Hematopoietic multipotent progenitor cell treated with erythropoietin and hydrocortisone succinate and interleukin-3 and kit ligand, for 4 days (in vitro differentiated cells): ENCODE measurements at regions not wholly inside any gene's neighbourhood (a gene's known extent, or its start where the extent isn't known, plus 50 kb on each side); places are given as distances from the start of the nearest gene placed in this dataset.

Experiments used
- DNase-seq: peaks from one replicate; pipeline ENCODE4 v3.0.0-alpha.2; 2015

DNA sequence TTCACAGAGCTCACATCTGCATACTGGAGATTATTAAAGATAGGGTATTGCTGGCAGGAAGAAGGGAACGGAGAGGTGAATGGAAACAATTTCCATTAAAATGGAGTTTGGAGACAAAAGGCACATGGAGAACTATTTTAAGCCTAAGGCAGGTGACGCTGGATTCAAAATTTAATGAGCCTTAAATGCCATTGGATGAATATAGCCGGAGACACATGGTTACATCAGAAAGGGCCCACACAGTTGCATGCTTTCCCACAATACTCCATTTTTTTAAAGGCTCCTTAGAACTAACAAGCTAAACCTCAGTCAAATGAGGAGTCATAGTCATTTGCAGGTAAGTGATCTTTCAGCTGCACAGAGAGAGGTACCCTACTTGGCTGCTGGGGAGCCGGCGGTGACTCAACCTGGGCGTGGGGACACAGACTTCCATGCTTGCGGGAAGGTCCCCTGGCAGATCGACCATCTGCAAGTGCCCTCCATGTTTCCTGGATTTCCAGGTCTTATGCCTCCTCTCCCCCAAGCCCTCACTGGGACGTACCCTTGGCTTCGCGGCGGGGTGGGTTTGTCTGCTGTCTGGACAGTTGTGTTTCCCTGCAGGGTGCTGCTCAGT, 259.2 kb downstream of the CBLN1 start:
- no peak for DNase-seq

GRCh38 chr16:49021136-49021535, 260.5 kb downstream of the CBLN1 start:
- DNase-seq: no peak

DNA sequence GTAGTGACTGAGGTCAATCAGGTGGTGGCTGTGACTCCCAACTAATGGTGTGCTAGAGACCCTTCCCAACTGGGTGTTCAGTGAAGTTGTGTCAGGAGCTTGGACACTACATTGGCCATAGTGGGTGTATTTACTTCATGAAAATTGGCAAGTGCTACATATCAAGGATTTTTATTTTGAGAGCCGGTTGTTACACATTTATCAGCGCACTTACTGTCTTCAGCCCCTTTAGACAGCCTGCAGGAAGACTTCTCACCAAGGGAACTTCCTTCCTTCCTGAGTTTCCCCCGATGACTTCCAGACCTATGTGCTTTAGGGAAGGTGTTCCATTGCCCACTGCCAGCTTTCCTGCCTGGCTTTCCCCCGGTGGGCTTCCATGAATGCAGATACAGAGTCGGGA, 261.2 kb downstream of the CBLN1 start:
- no peak for DNase-seq

GRCh38 chr16:49019831-49020230, 261.8 kb downstream of the CBLN1 start:
- no peak for DNase-seq

- no peak for DNase-seq
These were observed 262.5 kb downstream of the CBLN1 start for GRCh38 chr16:49019081-49019633.

DNA sequence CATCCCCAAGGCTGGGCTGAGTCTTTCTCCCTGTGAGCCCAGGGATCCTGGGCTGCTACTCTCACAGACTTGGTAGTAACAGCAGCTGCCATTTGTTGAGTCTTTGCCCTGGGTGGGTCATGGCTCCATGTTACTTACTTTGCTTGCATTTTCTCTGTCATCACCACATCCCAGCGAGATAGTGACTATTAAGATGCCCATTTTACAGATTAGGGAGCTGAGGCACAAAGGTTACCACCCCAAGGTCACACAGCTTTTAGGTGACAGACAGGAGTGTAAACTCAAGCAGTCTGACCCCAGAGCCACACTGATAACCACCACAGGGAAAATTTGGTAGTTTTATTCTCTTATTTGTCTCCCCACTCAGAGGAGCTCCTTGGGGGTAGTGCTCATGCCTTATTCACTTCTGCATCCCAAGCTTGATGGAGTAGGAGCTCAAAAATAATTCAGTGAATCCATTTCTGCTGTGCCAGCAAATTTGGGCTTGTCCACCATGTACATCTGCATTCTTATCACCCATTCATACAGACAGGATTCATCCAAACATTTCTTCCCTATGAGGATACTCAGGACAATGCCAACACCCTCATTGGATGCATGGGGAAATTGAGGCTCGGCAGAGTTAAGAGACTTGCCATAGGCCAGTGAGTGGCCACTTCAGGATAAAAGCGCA, 263.2 kb downstream of the CBLN1 start:
- DNase-seq: no peak

DNA sequence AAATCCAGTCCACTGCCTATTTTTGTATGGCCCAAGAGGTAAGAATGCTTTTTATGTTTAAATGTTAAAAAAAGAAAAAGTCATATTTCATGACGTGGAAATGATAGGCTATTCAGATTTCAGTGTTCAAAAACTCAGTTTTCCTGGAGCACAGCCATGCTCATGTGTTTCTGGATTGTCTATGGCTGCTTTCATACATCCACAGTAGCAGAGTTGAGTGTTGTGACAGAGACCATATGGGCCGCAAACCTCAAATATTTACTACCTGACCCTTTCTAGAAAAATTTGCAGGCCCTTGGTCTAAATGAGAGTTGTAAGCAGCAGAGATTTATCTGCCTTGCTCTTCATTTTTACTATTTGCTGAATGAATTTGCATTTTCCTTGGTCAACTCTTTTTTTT, 264.1 kb downstream of the CBLN1 start:
- no peak for DNase-seq

DNA sequence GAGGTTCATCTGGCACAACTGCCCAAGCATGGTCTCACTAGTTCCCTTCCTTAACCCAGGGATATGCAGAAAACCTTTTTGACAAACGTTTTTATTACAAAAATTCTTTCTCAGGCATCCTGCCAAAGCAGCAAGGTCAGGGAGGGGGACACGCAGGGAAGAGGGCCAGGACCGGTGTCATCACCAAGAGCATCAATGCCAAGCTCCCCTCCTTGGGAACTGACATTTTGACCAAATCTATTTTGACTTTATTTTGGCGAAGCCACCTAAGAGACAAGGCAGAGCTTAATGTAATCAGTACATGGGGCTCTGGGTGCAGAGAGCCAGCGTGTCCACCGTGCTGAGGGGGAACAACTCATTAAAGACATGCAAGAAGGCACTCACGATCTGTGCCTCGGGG, 265.2 kb downstream of the CBLN1 start:
- DNase-seq: no peak

GRCh38 chr16:49015225-49015592, 266.4 kb downstream of the CBLN1 start:
- DNase-seq: no peak

- DNase-seq: no peak
These were observed 267.1 kb downstream of the CBLN1 start for GRCh38 chr16:49014277-49015224.

DNA sequence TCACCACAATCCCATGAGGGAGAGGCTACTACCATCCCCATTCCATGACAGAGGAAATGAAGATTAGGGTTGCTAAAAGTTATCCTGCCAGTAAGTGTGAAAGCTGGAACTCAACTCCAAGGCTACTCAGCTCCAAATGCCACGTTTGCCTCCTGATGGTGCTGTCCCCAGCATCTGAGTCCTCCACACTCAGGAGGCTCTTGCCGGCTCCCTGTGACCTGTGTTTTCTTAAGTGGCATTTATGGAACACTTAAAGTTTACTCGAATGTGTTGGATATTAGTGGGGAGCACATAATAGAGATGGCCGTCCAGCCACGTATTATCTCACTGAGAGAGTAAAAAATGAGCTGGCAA, 267.9 kb downstream of the CBLN1 start:
- DNase-seq: no peak

GRCh38 chr16:49012961-49013726, 268.5 kb downstream of the CBLN1 start:
- no peak for DNase-seq

DNA sequence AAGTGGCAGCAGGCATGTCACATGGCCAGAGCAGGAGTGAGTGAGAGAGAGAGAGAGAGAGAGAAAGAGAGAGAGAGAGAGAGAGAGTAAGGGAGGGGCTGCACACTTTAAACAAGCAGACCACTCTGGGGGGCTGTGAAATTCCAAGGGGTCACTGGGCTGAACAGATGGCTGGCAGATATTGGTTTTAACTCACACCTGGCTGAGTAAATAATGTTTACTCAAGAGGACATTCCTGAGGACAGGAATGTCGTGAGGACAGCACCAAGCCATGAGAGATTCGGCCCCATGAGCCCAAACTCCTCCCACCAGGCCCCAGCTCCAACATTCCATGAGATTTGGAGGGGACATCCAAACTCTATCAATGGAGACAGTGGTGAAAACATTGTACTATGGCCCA, 269.7 kb downstream of the CBLN1 start:
- no peak for DNase-seq

DNA sequence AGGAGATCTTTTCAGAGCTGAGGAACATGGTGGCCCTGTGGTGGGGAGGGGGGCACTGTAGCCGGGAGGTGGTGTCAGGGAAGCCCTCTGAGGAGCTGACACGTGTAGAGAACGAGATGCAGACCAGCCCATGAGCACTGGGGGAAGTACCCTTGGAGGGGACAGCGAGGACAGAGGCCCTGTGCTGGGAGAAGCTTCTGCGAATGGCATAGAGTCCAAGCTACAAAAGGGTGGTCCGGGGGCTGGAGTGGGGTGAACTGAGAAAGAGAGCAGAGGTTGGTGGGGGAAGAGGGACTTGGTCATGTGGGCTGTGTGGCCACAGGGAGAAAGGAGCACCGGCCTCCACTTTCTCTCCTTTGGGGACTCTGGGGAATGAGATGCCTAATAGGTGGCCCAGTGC, 270.8 kb downstream of the CBLN1 start:
- no peak for DNase-seq

DNA sequence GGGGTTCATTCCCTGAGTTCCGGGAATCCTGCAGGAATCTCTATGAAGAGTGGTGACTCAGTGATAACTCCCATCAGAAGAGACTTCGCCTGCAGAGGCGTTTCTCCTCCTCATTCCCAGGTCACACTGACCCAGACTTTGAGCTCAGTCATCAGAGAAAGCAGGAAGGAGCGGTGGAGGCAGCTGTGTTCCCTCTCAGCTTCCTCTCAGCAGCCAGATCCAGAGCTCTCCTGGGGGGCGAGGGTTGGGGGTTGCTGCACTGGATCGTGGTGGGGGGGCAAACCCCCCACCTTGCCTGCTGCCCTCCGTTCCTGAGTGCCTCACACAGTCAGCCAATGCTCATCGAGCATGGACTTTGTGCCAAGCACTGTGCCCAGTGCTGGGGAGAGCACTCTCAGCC, 271.2 kb downstream of the CBLN1 start:
- no peak for DNase-seq

- no peak for DNase-seq
These were observed 272.4 kb downstream of the CBLN1 start for GRCh38 chr16:49009204-49009603.

- no peak for DNase-seq
These were observed 277.6 kb downstream of the CBLN1 start for GRCh38 chr16:49003992-49004391.

GRCh38 chr16:49003022-49003421, 278.6 kb downstream of the CBLN1 start:
- DNase-seq: no peak

DNA sequence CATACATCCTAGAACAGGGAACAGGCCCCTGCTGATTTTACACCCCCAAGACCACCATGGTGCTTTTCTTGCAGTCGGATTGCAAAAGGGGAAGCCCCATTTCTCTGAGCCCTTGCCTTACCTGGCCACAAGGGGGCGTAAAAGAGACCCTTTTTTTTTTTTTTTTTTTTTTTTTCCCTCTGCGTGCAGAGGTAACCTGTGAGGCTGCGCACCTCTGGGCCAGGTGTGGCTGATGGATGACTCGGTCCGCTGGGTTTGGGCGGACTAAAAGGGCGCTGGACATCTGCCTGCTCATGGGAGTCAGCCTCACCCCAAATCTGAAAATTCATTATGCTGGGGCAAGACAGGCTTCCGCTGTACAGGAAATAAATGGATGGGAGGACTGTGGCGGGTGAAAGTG, 281.0 kb downstream of the CBLN1 start:
- DNase-seq: no peak

GRCh38 chr16:48999508-48999907, 282.1 kb downstream of the CBLN1 start:
- no peak for DNase-seq

- DNase-seq: no peak
These were observed 282.6 kb downstream of the CBLN1 start for GRCh38 chr16:48999044-48999443.

DNA sequence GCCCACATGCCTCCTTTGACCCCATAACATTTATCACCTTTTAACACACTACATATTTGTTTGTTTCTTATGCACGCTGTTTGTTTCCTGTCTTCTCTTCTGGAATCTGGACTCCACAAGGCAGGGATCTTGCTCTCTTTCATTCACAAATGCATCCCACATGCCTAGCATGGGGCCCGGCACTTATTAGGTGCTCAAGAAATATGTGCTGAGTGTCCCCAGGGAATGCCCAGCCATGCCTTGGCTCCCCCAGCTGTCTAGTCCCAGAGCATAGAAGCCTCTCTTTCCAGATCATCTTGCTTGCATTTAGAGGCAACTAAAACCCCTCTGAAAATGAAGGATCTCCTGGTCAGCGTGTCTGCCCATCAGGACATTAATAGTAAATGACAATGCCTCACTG, 283.7 kb downstream of the CBLN1 start:
- DNase-seq: no peak

GRCh38 chr16:48997081-48997615, 284.5 kb downstream of the CBLN1 start:
- DNase-seq: no peak
